ENCODE measurements at regions not wholly inside any gene's neighbourhood (a gene's known extent, or its start where the extent isn't known, plus 50 kb on each side); places are given as distances from the start of the nearest gene placed in this dataset.
A peak's percentile ranks its signal among the peaks of the same experiment; 100 is the strongest.

DNA sequence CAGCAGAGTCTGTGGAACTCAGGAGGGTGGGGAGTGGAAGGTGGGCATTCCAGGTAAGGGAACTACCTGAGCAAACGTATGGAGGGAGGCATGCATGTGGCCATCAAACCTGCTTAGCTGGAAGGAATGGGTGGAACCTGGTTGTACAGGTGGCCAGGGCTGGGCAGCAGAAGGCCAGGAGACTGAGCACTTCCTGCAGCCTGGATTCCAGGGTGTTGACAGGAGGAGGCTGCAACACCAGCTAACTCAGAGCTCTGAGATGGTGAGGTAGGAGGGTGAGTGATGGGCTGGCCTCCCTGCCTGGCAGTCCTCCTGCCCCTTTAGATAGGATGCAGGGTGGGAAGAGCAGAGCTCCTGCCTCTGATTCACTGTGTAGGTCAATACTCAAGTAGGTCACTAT lies 92.5 kb upstream of the CPEB4 start:
- intact Hi-C loops (cut with DNase I; ENCODE audit: low total_unique reads), result no loop called here
- TF ChIP-seq CTCF (IDR thresholded peaks at IDR 0.05), result no peak

DNA sequence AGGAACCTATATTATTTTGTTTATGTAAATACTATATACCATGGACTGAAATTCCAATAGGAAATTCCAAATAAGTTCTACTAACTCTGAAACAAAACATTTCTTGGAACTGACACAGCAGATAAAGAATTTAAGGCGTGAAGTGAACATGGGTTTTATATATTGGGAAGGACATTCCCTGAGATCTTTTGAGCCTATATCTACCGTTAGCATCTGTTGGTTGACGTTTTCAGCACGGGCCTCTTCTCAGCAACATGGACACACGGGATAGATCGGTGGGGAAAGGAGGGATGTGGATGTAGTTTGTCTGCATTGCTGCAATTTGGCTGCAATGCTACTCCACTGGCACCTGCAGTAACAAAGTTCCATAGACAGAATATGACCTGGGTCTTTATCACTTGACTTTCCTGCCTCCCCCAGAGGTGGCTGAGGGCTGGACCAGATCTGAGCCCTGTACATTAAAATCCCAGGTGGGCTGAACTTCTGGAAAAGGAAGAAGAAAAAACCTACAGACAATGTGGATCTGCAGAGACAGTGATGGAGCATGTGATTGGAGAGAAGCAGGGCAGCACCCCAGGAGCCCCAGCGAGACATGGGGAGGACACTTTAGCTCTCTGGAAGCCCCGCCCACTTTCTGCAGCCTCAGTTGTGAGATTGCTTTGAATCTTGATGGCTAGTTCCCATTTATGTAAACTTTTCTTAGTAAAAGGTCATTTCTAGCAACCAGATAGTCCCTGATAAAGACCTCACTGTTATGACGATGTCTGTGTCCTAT lies 91.2 kb upstream of the CPEB4 start:
- Histone ChIP-seq H3K27me3 (no peaks in the 10 kb centered on the region), H3K4me1 (no peaks in the 10 kb centered on the region), H3K36me3 (no peaks in the 10 kb centered on the region), H3K9me3 (no peaks in the 10 kb centered on the region), H3K4me3 (no peak overlapping the region), H3K27ac (no peak overlapping the region)
- TF ChIP-seq CTCF (IDR thresholded peaks at IDR 0.05), result no peak
- intact Hi-C loops (cut with DNase I; ENCODE audit: low total_unique reads), result no loop called here
- DNase-seq, result peak in 1 of 2 donors; percentile 55

More for the DNA sequence above, 92.5 kb upstream of the CPEB4 start:
- no peak overlapping the region for H3K27ac ChIP-seq
- DNase-seq, result peak in 1 of 2 donors; percentile 47
- H3K36me3 ChIP-seq, result no peaks in the 10 kb centered on the region
- H3K27me3 ChIP-seq, result no peaks in the 10 kb centered on the region
- H3K4me1 ChIP-seq, result no peaks in the 10 kb centered on the region
- no peak overlapping the region for H3K4me3 ChIP-seq
- H3K9me3 ChIP-seq, result no peaks in the 10 kb centered on the region

DNA sequence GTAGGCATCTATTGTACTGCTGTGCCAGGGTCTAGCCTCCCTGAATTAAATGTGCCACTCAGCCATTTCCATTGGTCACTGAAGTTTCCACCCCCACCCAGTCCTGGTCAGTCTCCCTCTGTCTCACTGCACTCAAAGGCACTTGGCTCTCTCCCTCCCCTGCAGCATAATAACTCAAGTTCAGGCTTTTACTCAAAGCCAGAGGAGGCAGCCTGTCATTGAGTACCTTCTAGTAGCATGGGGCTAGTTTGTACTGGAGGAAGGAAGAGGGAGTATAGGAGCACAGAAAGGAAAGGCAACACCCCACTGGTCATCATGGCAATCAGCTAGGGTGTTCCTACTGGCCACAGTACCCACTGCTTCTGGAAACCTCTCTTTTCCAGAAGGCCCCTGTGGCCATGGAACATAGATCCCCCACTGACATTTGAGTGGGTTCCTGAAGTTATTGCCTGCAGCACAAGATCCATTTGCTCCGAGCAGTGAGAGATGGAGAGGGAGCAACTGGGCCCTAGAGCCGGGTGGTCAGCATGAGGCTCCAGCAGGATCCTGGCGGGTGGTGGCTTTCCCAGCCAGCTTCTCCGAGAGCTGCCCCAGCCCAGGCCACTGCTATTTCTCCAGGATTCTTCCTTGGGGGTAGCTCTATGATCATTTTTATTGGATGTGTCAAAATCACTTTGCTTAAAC lies 89.9 kb upstream of the CPEB4 start:
- Histone ChIP-seq H3K4me1 (no peaks in the 10 kb centered on the region), H3K27ac (no peak overlapping the region), H3K4me3 (no peak overlapping the region), H3K27me3 (no peaks in the 10 kb centered on the region), H3K36me3 (no peaks in the 10 kb centered on the region), H3K9me3 (no peaks in the 10 kb centered on the region)
- peak in 1 of 2 donors; percentile 54 for DNase-seq
- no peak for TF ChIP-seq CTCF (IDR thresholded peaks at IDR 0.05)
- intact Hi-C loops (cut with DNase I; ENCODE audit: low total_unique reads), result no loop called here

GRCh38 chr5:173800340-173800739 lies 87.8 kb upstream of the CPEB4 start:
- Histone ChIP-seq H3K27me3 (no peaks in the 10 kb centered on the region), H3K4me1 (no peaks in the 10 kb centered on the region), H3K27ac (no peak overlapping the region), H3K36me3 (no peaks in the 10 kb centered on the region), H3K9me3 (no peaks in the 10 kb centered on the region), H3K4me3 (no peak overlapping the region)
- peak in 1 of 2 donors; percentile 9 for DNase-seq
- TF ChIP-seq CTCF (IDR thresholded peaks at IDR 0.05), result no peak
- intact Hi-C loops (cut with DNase I; ENCODE audit: low total_unique reads), result no loop called here

DNA sequence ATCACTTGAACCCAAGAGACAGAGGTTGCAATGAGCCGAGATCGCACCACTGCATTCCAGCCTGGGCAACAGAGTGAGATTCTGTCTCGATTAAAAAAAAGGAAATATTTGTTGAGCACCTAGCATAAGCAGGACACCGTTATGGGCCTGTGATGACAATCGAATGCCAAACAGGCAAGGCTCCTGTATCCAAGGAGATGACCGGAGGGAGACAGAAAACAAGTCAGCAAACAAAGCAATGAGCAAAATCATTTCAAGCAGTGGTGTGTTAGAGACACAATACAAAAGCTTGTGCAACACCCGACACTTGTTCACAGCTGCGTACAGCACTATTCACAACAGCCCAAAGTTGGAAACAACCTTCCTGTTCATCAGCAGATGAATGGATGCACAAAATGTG lies 87.1 kb upstream of the CPEB4 start:
- no peak overlapping the region for H3K27ac ChIP-seq
- H3K36me3 ChIP-seq, result no peaks in the 10 kb centered on the region
- no peaks in the 10 kb centered on the region for H3K9me3 ChIP-seq
- DNase-seq, result no peak
- no peaks in the 10 kb centered on the region for H3K4me1 ChIP-seq
- H3K4me3 ChIP-seq, result no peak overlapping the region
- intact Hi-C loops (cut with DNase I; ENCODE audit: low total_unique reads), result no loop called here
- TF ChIP-seq CTCF (IDR thresholded peaks at IDR 0.05), result no peak
- no peaks in the 10 kb centered on the region for H3K27me3 ChIP-seq

All from tibial artery (tissue), 4 donors.